ENCODE measurements at regions not wholly inside any gene's neighbourhood (a gene's known extent, or its start where the extent isn't known, plus 50 kb on each side); places are given as distances from the start of the nearest gene placed in this dataset.
A peak's percentile ranks its signal among the peaks of the same experiment; 100 is the strongest.
"Not testable (repeated sequence)": the region's sequence is repeated elsewhere in the genome, so short reads cannot be mapped to it uniquely, and the experiment has no call there.

- H2AFZ ChIP-seq (ENCODE audit: low read length) = no peak overlapping the region
- no peak overlapping the region for H3K9ac ChIP-seq (ENCODE audit: low read length)
- H3K4me3 ChIP-seq (ENCODE audit: low read depth, low read length, poor library complexity, severe bottlenecking) = no peak overlapping the region
- H3K4me2 ChIP-seq (ENCODE audit: low read length) = no peak overlapping the region
- H4K20me1 ChIP-seq (ENCODE audit: insufficient read depth, low read length) = no peaks in the 10 kb centered on the region
- peaks cover 6% of the 10 kb centered on the region for H3K9me3 ChIP-seq (ENCODE audit: low read length)
- no peak overlapping the region for H3K27ac ChIP-seq (ENCODE audit: low read depth, low read length, poor library complexity, severe bottlenecking)
- no peaks in the 10 kb centered on the region for H3F3A ChIP-seq (ENCODE audit: insufficient read depth, low read length)
- H3K9me2 ChIP-seq (ENCODE audit: low read depth, low read length) = no peaks in the 10 kb centered on the region
- no peak for TF ChIP-seq CTCF (IDR thresholded peaks at IDR 0.05; ENCODE audit: low read length)
- H3K27me3 ChIP-seq (ENCODE audit: insufficient read depth, low read length) = no peaks in the 10 kb centered on the region
- H3K79me2 ChIP-seq (ENCODE audit: insufficient read depth, low read length) = no peaks in the 10 kb centered on the region
- H3K36me3 ChIP-seq (ENCODE audit: insufficient read depth, low read length) = no peaks in the 10 kb centered on the region; the same call in 1 of the 2 replicates
- H3K4me1 ChIP-seq (ENCODE audit: insufficient read depth, low read length, severe bottlenecking) = peaks cover 17% of the 10 kb centered on the region
These were observed 178.0 kb downstream of the TOMM20 start for GRCh38 chr1:234950598-234950997.

- H3K9ac ChIP-seq (ENCODE audit: low read length); H3K79me2 ChIP-seq (ENCODE audit: insufficient read depth, low read length); H3K27me3 ChIP-seq (ENCODE audit: insufficient read depth, low read length); H3F3A ChIP-seq (ENCODE audit: insufficient read depth, low read length); H3K4me2 ChIP-seq (ENCODE audit: low read length); H3K9me3 ChIP-seq (ENCODE audit: low read length); H3K27ac ChIP-seq (ENCODE audit: low read depth, low read length, poor library complexity, severe bottlenecking); H4K20me1 ChIP-seq (ENCODE audit: insufficient read depth, low read length); H3K4me3 ChIP-seq (ENCODE audit: low read depth, low read length, poor library complexity, severe bottlenecking); H3K9me2 ChIP-seq (ENCODE audit: low read depth, low read length); H3K36me3 ChIP-seq (ENCODE audit: insufficient read depth, low read length); H2AFZ ChIP-seq (ENCODE audit: low read length): not testable (repeated sequence)
- H3K4me1 ChIP-seq (ENCODE audit: insufficient read depth, low read length, severe bottlenecking) = peaks cover 16% of the 10 kb centered on the region
These were observed 179.1 kb downstream of the TOMM20 start for GRCh38 chr1:234949528-234949927.

- Histone ChIP-seq H3K79me2 (ENCODE audit: insufficient read depth, low read length) (no peaks in the 10 kb centered on the region), H4K20me1 (ENCODE audit: insufficient read depth, low read length) (no peaks in the 10 kb centered on the region), H3K9me2 (ENCODE audit: low read depth, low read length) (no peaks in the 10 kb centered on the region), H3K4me2 (ENCODE audit: low read length) (peak overlapping the region; percentile 24; the same call in 1 of the 2 replicates), H3K27me3 (ENCODE audit: insufficient read depth, low read length) (no peaks in the 10 kb centered on the region), H3K9me3 (ENCODE audit: low read length) (peaks cover 9% of the 10 kb centered on the region), H3K36me3 (ENCODE audit: insufficient read depth, low read length) (no peaks in the 10 kb centered on the region; the same call in 1 of the 2 replicates), H2AFZ (ENCODE audit: low read length) (no peak overlapping the region), H3K4me1 (ENCODE audit: insufficient read depth, low read length, severe bottlenecking) (peaks cover 22% of the 10 kb centered on the region), H3F3A (ENCODE audit: insufficient read depth, low read length) (no peaks in the 10 kb centered on the region), H3K9ac (ENCODE audit: low read length) (no peak overlapping the region), H3K27ac (ENCODE audit: low read depth, low read length, poor library complexity, severe bottlenecking) (no peak overlapping the region), H3K4me3 (ENCODE audit: low read depth, low read length, poor library complexity, severe bottlenecking) (no peak overlapping the region)
- no peak for TF ChIP-seq CTCF (IDR thresholded peaks at IDR 0.05; ENCODE audit: low read length)
- no peak for TF ChIP-seq EZH2 (IDR thresholded peaks at IDR 0.05; ENCODE audit: borderline replicate concordance, low read length)
These were observed 183.9 kb downstream of the TOMM20 start for GRCh38 chr1:234944439-234945344.
